Hematopoietic multipotent progenitor cell treated with erythropoietin and hydrocortisone succinate and interleukin-3 and kit ligand, for 15 days (in vitro differentiated cells): ENCODE measurements at regions not wholly inside any gene's neighbourhood (a gene's known extent, or its start where the extent isn't known, plus 50 kb on each side); places are given as distances from the start of the nearest gene placed in this dataset.

Experiments
- DNase-seq: peaks from one replicate; pipeline ENCODE4 v3.0.0-alpha.2; 2015; ENCODE audit warnings: low spot score

DNA sequence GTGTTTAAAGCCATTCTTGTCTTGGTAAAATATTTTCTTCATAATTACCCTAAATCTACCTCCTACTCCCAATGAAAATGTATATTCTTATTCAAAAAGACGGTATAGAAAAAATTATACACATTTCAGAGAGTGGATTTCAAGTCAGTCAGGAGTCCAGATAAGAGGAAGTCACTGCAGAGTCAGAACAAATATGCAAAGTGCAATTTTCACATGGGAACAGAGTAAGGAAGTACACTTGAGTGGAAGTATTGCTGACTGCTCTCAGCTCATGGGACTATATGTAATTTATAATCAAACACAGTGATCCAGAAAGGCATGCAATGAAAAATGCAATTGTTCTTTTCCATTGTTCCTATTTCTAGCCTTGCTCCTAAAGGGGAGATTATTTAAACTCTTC is 1128.0 kb downstream of the AACS start:
- no peak for DNase-seq

DNA sequence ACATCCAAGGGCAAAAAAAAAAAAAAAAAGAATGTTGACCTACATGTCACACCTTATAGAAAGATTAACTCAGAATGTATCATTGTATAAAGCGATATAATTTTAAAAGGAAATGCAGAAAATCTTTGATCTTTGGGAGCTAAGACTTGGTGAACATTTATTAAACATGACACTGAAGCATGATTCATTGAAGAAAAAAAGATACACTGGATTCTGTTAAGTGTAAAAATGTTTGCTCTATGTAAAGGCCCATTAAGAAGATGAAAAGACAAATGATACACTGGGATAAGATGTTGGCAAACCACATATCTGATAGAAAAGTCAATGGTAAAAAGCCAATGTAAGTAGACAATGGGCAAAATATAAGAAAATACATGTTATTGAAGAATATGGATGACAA is 1131.0 kb downstream of the AACS start:
- DNase-seq, result no peak

DNA sequence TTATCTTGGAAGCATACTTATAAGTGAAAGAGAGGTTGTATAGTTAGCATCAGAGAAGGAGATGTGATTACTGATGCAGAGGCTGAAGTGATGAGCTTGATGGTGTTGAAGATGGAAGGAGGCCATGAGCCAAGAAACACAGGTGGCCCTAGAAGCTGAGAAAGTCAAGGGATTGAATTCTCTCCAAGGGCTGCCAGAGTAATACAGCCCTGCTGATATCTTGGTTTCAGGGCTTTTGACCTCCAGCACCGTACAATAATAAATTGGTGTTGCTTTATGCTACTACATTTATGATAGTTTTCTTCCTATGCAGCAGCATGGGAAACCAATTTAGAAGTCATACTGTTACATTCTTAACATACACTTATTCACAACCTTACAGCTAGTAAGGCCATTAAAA is 1133.3 kb downstream of the AACS start:
- DNase-seq, result no peak

DNA sequence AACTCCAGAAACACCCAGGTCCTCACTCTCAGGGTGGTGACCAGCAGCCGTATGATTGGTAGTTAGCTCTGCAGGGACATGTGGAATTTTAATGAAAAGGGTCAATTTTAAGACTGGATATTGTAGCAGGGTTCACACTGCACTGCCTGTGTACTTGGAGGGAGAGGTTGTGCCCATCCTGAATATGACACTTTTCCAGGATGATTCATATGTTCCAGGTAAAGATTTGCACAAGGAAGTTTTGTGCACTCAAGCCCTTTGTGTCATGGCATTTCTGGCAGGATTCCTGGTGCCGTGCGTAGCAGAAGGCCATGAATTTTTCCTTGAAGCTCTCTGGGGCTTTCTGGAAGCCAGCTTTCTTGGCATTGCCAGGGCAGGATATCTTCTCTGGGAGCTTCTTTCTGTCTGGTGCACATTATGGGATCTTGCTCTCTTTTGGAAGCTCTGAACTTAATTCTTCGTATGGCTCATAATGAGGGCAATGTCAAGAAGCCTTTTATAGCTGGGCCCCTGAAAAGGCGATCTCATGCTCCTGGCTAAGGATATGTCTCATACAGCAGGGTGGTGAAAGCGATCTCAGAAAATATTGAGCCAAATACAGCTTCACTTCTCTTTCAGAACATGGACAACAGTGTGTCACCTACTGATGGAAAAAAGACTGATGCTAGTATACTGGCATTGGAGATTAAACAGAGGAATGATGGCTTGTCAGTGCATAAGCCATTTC is 1133.9 kb downstream of the AACS start:
- no peak for DNase-seq

DNA sequence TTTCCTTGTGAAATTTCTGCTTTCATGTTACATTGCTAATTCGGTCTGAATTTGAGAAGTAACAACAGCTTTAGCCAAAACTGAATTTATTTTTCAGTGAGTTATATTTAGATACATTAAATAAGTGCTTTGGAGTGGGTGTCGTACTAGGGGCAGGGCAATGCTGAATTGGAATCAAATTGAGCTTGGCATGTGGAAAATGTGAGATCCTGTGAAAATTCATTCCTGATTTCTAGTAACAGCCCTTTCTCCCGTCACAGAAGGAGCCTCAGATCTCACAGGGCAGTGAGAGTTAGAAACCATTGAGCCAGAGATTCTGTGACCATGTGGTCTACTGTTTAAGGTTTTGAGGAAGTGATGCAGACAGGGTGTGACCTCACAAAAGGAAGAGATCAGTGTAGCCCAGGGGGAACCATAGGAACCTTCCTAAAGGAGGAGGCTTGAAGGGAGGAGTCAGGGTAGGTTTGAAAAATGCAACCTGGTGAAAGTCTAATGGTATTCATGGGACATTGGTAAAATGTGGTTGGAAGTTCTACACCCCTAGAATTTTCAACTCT is 1136.8 kb downstream of the AACS start:
- no peak for DNase-seq

DNA sequence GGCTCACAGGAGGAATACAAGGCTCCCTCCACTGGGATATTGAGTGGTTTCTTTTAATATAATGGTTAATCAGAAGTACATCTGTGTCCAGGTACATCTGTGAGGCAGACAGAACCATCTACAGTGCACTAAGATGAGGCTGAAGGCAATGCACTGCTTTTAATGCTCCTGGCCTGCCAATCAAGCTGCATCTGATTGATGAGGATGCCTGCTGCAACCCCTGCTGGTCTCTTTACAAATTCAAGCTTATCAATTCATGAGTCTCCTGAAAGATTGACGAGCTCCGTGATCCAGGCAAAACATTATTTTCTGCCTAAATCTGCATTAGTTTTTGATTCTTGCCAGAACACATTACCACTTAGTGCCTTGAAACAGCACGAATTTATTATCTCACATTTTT is 1139.1 kb downstream of the AACS start:
- no peak for DNase-seq

DNA sequence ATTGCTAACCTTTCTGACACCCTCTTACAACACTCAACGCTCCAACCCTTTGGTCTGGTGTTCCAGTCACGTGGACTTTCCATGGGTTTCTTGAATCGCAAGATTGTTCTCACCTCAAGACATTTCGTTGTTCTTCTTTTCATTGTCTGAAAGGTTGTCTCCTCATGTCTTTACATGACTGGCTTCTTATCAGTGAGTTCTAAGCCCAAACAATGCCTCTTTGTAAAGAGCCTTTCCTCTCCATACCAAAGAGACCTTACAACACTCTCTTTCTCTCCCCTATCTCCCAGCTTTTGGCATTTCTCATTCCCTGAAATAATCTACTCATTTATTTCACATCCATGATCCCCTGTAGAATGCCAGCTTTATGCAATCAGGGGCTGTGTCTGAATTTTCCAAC is 1144.8 kb downstream of the AACS start:
- DNase-seq, result no peak

DNA sequence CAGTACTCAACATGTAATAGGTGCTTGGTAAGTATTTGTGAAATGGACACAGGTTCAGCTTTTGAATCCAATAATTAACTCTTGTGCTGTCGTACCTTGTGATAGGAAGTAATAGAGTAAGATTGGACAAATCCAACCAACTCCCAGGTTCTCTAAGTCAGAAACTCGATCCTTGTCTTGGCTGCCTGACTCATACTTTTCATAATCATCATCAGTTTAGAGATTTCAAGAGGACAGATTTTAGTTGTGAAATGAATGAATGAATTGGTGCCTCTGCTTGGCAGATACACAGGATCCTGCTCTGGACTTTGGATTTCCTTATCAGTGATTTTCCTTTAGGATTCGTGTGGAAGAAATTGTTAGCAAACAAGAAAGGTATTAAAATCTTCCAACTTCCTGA is 1145.2 kb downstream of the AACS start:
- no peak for DNase-seq

DNA sequence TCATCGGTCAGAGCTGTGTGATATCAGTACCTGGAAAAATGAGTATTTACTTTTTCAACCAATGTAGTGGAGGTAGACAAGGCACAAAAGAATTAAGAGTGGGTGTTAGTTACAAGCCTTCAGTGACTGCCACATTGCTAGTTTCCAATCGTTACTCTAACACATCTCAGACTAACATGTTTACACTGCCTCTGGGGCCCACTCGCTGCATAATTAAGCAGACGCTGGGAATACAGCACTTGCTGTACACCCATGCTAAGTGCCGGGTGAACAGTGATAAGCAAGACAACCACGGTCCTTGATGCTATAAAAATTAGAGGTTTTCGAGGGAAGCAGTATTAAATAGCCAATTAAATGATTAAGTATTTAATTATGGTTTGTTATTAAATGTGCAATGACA is 1147.6 kb downstream of the AACS start:
- no peak for DNase-seq

DNA sequence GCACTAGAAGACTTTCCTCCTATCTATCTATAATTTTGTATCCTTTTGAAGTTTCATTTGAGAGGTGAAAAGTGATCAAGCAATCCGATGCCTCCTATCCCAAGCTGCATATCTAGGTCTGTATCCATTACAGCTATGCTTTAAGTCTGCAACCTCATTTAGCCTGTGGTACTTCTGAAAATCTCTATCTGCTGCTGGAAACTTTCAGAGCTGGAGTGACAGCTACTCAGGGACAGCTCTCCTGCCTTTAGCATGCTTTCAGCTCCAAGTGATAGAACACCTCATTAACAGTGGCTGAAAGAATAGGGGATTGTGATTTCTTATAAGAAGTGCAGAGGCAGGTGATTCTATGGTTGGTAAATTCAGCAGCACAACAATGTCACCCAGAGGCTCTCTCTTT is 1153.5 kb downstream of the AACS start:
- DNase-seq, result no peak

DNA sequence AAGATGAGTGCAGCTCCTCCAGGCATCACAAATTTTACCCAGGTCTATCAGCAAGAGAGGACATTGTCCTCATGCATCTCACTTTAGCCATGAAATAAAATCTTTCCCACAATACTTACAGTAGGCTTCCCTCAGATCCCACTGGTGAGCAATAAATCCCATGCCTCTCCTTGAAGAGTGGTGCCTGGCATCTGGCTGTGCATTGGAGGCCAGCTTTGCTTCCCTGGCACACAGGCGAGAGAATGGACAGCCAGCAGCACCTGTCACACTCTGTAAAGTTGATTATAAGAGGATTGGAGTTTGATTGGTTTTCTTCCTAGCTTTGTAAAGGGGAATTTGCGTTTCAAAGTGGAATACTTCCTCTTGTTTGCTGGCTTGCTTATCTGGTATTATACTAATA is 1153.9 kb downstream of the AACS start:
- no peak for DNase-seq

DNA sequence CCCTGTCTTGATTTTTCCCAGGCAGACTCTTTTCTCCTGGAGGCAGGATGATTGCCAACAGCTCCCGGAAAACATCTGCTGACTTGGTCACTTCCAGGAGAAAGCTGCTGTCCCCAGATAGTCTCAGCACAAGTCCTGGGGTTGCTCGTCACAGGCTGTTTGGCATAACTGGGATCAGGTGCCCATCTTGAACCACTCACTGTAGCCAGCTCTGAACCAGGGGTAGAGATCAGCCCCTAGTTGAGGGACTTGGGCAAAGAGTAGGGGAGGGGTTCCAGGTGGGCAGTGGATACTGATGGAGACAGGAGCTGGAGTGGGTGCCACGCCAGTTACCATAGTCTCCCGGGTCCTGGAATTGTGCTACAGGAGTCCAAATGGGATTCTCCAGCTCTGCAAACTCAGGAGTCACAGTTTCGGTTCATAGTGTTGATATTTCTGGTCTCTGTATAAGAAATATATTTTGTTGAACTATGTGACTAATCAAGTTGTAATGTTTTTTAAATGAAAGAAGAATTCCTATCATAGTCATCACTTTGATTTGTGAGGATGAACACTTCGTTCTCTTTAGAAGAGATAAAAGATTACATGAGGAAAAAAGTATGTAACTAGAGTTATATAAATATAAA is 1154.5 kb downstream of the AACS start:
- DNase-seq, result no peak

DNA sequence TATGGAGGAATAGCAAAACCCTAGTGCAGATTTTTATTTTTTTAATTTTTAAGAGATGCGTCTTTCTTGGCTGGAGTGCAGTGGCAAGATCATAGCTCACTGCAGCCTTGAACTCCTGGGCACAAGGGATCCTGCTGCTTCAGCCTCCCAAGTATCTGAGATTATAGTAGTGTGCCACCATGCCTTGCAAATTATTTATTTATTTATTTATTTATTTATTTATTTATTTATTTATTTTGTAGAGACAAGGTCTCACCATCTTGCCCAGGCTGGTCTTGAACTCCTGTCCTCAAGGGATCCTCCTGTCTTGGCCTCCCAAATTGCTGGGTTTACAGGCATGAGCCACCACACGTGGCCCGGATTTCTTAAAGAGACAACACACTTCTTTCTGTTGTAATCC is 1158.8 kb downstream of the AACS start:
- DNase-seq, result no peak

DNA sequence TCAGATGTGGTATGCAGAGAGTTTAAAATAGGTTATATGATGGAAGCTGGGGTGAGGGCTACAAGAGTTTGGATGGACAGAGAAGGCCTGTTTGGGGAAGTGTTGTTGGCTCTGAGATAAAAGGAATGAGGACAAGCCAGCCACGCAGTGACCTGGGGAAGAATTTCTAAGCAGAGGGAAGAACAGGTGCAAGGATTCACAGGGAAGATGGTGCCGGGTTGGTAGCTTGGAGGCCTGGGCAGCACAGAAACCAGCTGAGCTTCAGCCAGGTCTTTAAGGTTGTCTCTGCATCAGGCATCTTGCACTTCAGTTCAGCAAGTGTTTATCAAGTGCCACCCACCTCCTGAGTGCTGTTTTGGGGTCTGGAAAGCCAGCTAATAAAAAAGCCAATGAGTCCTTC is 1163.7 kb downstream of the AACS start:
- DNase-seq, result no peak

DNA sequence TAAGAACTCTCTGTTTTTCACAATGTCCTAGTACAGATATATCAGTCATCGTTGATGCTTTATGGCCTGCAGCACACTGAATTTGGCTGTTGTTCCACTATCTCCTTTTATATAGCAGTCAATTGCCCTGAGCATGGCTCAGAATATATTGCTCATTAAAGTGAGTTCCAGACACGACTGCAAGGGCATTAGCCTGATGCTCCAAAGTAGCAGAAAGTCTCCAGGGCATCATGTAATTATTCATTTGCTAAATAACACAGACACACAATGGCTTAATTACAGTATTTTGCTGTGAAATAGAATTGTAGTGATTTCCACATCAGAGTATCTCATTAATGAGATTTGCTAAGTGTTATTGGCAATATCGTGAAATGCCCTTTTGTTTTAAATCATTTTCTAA is 1167.5 kb downstream of the AACS start:
- no peak for DNase-seq

DNA sequence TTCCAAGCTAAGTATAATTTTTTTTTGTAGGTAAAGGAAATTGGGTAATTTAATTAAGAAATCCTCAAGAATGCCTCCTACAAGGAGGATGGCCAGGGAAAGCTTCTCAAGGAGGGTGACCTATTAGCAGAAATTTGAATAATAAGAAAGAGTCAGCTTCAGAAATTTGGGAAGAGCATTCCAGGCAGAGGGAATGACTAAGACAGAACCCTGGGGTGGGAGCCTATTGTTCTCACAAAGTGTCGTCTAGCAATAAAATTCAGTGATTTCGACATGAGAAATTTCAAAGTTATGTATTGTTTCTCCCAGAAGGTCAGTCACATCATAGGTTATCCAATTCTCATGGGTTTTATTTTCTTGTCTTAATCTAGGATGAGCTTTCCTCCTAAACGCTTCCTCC is 1168.4 kb downstream of the AACS start:
- no peak for DNase-seq

DNA sequence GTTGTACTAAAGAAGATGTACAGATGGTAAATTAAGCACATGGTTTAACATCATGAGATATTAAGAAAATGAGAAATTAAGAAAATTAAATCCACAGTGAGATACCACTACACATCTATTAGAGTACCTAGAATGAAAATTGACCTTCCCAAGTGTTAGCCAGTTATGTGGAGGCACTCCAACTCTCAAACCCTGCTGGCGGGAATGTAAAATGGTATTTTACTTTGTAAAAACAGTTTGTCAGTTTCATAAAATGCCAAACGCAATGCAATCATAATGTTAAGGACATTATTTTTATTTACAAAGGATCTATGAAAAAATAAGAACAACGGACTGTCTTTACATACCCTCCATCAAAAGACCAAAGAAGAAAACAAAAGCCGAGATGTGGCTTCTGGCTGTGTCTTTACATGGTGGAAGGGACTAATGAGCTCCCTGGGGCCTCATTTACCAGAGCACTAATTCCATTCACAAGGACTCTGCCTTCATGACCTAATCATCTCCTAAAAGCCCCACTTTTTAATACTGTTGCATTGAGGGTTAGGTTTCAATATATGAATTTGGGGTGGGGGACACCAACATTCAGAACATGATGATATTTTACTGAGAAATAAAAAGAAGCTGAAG is 1178.7 kb downstream of the AACS start:
- no peak for DNase-seq

DNA sequence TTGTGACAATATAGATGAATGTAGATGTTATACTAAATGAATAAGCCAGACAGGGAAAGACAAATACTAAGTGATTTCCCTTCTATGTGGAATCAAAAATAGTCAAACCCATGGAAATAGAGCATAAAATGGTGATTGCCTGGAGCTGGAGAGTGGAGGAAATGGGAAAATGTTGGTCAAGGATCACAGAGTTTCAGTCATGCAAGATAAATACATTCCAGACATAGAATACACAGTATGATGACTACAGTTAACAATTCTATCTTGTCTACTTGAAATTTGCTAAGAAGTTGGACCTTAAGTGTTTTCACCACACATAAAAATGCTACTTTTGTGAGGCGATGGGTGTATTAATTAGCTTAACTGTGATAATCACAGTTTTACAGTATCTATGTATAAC is 1182.7 kb downstream of the AACS start:
- DNase-seq, result no peak

DNA sequence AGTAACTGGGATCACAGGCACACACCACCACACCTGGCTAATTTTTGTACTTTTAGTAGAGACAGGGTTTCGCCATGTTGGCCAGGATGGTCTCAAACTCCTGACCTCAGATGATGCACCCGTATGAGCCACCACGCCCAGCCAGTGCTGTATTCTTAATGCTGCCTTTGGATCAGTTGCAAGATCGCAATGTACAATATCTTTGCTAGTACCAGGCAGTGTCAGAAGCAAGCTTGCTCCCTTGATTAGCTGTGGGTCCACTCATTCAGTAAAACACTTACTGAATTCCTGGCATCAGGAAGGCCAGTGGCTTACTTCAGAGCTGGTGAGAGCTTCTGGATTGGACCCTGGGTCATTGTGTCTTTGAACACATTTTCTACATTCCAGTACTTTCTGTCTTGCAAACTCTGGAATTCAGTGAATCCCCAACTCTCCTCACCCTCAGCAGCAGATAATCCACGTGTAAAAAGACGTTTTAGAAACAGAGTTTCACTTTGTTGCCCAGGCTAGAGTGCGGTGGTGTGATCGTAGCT is 1183.7 kb downstream of the AACS start:
- no peak for DNase-seq

DNA sequence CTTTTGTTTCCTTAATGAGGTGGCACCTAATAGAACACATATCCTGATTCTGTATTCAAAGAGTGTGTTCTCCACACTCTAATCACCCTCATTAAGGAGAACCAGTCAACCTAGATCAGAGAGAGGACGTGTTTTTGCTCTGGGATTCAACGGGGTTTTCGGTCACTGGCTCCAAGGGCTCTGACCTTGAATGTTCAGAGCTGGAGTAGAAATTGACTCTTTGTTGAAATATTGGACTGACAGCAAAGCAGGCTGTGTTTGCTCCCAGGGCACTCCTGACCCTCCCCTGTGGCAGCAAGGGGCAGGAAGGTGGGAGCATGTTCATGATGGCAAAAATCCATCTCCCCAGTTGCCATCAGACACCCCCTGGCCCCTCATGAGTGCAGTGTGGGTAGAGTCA is 1193.0 kb downstream of the AACS start:
- no peak for DNase-seq

DNA sequence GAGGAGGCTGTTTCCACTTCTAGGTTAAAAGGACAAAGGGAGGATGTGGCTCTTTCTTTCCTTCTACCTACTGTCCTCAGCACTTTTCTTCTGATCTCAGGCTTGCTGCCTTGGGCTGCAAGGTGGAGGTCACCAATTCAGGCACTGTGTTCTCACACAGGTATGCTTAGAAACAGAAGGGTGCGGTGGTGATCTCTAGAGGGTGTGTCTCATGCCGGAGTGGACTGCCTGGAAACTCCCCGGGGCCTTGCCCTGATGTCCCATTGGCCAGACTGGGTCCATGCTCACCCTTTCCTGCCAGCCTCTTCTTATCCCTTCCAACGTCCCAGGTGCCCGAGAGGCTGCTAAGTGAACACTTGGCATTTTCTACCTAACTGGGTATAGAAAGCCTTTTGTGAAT is 1197.6 kb downstream of the AACS start:
- no peak for DNase-seq

DNA sequence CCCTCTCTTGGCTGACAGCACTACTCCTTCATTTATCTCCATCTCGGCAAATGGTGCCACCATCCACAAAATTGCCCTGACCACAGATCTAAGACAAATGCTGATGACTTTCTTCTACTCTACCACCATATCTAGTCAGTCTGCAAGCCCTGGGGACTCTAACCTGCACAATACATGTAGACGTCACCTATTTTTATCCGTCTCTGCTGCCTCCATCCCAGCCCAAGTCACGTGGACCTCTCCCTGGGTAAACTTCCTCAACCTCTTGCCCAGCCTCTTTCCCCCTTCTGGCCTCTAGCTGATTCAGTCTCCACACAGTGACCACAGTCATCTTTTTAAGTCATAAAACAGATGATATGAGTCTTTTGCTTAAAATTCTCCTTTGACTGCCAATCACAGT is 1203.0 kb downstream of the AACS start:
- no peak for DNase-seq

DNA sequence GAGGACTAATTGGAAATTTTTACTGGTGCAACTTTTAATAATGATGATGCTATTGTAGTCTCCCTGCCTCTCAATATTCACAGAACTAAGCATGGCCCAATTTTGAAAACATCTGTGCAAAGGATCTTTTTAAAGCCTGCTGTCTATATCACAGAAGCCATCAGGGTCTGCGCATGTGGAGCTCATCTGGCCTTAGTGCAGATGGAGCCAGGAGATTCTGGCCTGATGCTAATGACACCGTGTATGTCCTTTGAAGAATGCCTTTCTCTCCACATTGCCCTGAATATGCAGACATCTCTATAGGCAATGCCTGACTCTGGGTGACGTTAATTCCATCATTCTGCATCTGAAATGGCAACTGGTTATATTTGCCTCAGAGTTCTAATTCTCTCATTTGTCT is 1205.9 kb downstream of the AACS start:
- no peak for DNase-seq
